ENCODE measurements at regions not wholly inside any gene's neighbourhood (a gene's known extent, or its start where the extent isn't known, plus 50 kb on each side); places are given as distances from the start of the nearest gene placed in this dataset.

DNA sequence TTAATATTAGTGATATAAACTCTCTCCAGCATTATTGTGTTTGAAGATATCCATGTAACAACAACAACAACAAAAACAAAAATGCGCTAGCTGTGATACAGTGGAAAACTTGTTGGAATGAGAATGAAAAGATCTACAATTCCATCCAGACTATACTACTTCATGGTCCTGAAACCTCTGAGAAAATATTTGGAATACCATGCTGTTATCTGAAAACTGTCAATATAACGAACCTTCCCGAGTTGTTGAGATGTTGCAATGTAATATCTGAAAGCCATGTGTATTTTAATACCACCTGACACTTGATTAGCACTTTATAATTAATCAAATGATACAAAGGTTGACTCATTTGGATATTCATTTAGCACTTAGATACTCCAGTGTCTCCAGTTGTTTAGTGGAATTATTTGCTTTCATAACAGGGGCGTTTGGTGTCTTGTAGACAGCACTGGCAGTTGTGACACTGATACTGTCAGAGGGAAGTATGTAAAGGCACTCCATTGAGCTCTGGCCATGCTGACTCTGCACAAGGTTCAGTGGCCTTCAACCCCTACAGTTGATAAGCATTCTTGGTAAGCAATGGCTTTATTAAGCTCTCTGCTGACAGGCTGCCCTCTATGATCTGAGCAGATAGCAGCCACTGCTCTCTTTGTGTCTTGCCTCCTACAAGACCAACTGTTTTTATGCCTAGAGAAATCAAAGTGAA, 447.1 kb upstream of the SEL1L start:
- TF ChIP-seq, protein P1, sequence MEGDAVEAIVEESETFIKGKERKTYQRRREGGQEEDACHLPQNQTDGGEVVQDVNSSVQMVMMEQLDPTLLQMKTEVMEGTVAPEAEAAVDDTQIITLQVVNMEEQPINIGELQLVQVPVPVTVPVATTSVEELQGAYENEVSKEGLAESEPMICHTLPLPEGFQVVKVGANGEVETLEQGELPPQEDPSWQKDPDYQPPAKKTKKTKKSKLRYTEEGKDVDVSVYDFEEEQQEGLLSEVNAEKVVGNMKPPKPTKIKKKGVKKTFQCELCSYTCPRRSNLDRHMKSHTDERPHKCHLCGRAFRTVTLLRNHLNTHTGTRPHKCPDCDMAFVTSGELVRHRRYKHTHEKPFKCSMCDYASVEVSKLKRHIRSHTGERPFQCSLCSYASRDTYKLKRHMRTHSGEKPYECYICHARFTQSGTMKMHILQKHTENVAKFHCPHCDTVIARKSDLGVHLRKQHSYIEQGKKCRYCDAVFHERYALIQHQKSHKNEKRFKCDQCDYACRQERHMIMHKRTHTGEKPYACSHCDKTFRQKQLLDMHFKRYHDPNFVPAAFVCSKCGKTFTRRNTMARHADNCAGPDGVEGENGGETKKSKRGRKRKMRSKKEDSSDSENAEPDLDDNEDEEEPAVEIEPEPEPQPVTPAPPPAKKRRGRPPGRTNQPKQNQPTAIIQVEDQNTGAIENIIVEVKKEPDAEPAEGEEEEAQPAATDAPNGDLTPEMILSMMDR (IDR thresholded peaks at IDR 0.05): no peak
- TF ChIP-seq POLR2A (IDR thresholded peaks at IDR 0.05): no peak
